ENCODE measurements at regions not wholly inside any gene's neighbourhood (a gene's known extent, or its start where the extent isn't known, plus 50 kb on each side); places are given as distances from the start of the nearest gene placed in this dataset.

DNA sequence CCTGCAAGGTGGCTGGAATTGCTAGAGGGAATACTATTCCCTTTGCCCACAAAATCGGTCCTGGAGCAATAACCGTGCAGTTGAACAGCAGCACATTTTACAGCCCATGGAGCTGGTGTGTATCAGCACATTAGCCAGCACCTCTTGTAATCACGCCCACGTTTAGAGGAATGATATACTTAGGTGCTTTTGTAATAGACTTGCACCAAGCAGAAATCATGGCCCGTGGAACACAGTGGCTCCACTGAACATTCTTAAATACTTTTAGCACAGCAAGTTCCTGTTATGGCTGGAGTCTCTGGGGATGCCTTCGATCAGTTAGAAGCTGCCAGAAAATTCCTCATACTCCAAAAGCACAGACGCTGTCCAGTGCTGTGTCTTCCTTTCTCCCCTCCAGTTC lies 218.1 kb upstream of the FAM78B start:
- H3K27ac ChIP-seq (ENCODE audit: low read depth, low read length): no peak overlapping the region
- ChIA-PET POLR2A (ENCODE audit: partially characterized antibody) (no interaction called here), CTCF (ENCODE audit: partially characterized antibody) (interaction anchor here (1.5 kb wide), 1 partner anchor 9 kb away, joined by 3 read pairs; no protein-coding TSS in a partner anchor)
- H3K14ac ChIP-seq (ENCODE audit: insufficient read length): no peak overlapping the region
- H2BK15ac ChIP-seq (ENCODE audit: low read length): no peak overlapping the region
- no peak overlapping the region for H3K56ac ChIP-seq (replicated peaks; ENCODE audit: insufficient read length, low read depth, low read length)
- no peak overlapping the region for H2BK120ac ChIP-seq (replicated peaks; ENCODE audit: low read depth, low read length)
- 85% methylated on average over 7 of the region's 7 CpGs; no CpG with 5 or more reads in 1 of the 2 experiments for WGBS, 2 experiments (ENCODE audit: extremely low coverage in 1 of 2, insufficient coverage in 1 of 2, insufficient read length in 1 of 2, insufficient replicate concordance in 2 of 2, low coverage in 1 of 2, low lambda C conversion rate in 2 of 2, missing lambda C conversion rate in 1 of 2)
- H3K4me1 ChIP-seq (replicated peaks in 1 of 4; ENCODE audit: control insufficient read depth in 3 of 4, insufficient read depth in 4 of 4, low read length in 3 of 4): peaks cover 2 to 24% (median 19%) of the 10 kb centered on the region in 4 experiments; a peak in 6 of 7 replicates
- H2BK20ac ChIP-seq (ENCODE audit: low read length): no peak overlapping the region
- no peaks in the 10 kb centered on the region for H3K36me3 ChIP-seq (ENCODE audit: control insufficient read depth in 2 of 4, insufficient read depth in 4 of 4, low read length in 3 of 4)
- no peak overlapping the region for H2BK12ac ChIP-seq (ENCODE audit: low read depth, low read length)
- H2AFZ ChIP-seq (ENCODE audit: low read length): no peak overlapping the region
- H4K91ac ChIP-seq (replicated peaks; ENCODE audit: insufficient read length, low read length): no peak overlapping the region
- no peak overlapping the region for H4K5ac ChIP-seq (ENCODE audit: insufficient read length, low read depth, low read length)
- no peak overlapping the region for H2AK5ac ChIP-seq (ENCODE audit: low read depth, low read length)
- no peak overlapping the region for H3K18ac ChIP-seq (ENCODE audit: extremely low read depth, low read length)
- no peak overlapping the region for H3K4me2 ChIP-seq (ENCODE audit: insufficient read depth in 1 of 2, low read depth in 2 of 2, low read length in 2 of 2)
- H3K79me2 ChIP-seq (ENCODE audit: control insufficient read depth in 1 of 2, insufficient read depth in 2 of 2, low read length in 2 of 2): no peaks in the 10 kb centered on the region
- no peak overlapping the region for H3K23ac ChIP-seq (ENCODE audit: insufficient read length)
- no peak for DNase-seq (ENCODE audit: low read depth in 1 of 2, low spot score in 2 of 2)
- no peak overlapping the region for H4K8ac ChIP-seq (ENCODE audit: extremely low read depth, insufficient read depth, low read length)
- H3K9ac ChIP-seq (replicated peaks in 1 of 4; ENCODE audit: extremely low read depth in 1 of 4, low read depth in 3 of 4, low read length in 3 of 4): no peak overlapping the region
- no peak overlapping the region for H2BK5ac ChIP-seq (ENCODE audit: low read depth, low read length)
- no peak for FAIRE-seq
- H3K27me3 ChIP-seq (replicated peaks in 1 of 4; ENCODE audit: control insufficient read depth in 3 of 4, extremely low read depth in 1 of 4, insufficient read depth in 3 of 4, low read length in 3 of 4): peaks cover 0 to 9% (median 2%) of the 10 kb centered on the region in 4 experiments; a peak in 4 of 7 replicates
- H4K20me1 ChIP-seq (replicated peaks in 1 of 2; ENCODE audit: control insufficient read depth in 1 of 2, insufficient read depth in 2 of 2, low read length in 2 of 2): no peaks in the 10 kb centered on the region
- H3K4ac ChIP-seq (replicated peaks; ENCODE audit: insufficient read length, low read depth, low read length): no peak overlapping the region
- H3K4me3 ChIP-seq (ENCODE audit: extremely low read depth in 1 of 4, insufficient read depth in 2 of 4, low read depth in 3 of 4, low read length in 4 of 4): no peak overlapping the region
- H3K23me2 ChIP-seq (ENCODE audit: low read depth, low read length): no peaks in the 10 kb centered on the region
- no peaks in the 10 kb centered on the region for H3K9me3 ChIP-seq (ENCODE audit: insufficient read depth in 2 of 2, low read depth in 1 of 2, low read length in 1 of 2)
- no peaks in the 10 kb centered on the region for H3K79me1 ChIP-seq (ENCODE audit: low read depth, low read length)
- TF ChIP-seq NRF1 (IDR thresholded peaks at IDR 0.05; ENCODE audit: low read depth, low read length) (no peak), SAP30 (IDR thresholded peaks at IDR 0.05; ENCODE audit: insufficient read depth, insufficient replicate concordance, low read length) (no peak), YY1 (IDR thresholded peaks at IDR 0.05; ENCODE audit: low read depth, low read length) (no peak), ZNF274 (IDR thresholded peaks at IDR 0.05; ENCODE audit: borderline replicate concordance, extremely low read depth, low read length) (no peak), SIN3A (conservative IDR thresholded peaks at IDR 0.05 in 1 of 2, IDR thresholded peaks at IDR 0.05 in 1 of 2; ENCODE audit: low read depth in 1 of 2, low read length in 2 of 2) (no peak), MAFK (IDR thresholded peaks at IDR 0.05; ENCODE audit: low read depth, low read length) (no peak), KDM5A (IDR thresholded peaks at IDR 0.05; ENCODE audit: low read length) (no peak), CEBPB (IDR thresholded peaks at IDR 0.05; ENCODE audit: low read depth, low read length) (no peak), TCF12 (IDR thresholded peaks at IDR 0.05; ENCODE audit: low read depth, low read length) (no peak), SIRT6 (IDR thresholded peaks at IDR 0.05; ENCODE audit: low read length) (no peak), GABPA (IDR thresholded peaks at IDR 0.05; ENCODE audit: borderline replicate concordance, insufficient read depth, low read length) (no peak)
- TF ChIP-seq, protein P1, sequence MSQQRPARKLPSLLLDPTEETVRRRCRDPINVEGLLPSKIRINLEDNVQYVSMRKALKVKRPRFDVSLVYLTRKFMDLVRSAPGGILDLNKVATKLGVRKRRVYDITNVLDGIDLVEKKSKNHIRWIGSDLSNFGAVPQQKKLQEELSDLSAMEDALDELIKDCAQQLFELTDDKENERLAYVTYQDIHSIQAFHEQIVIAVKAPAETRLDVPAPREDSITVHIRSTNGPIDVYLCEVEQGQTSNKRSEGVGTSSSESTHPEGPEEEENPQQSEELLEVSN (IDR thresholded peaks at IDR 0.05): no peak
- TF ChIP-seq, protein P2, sequence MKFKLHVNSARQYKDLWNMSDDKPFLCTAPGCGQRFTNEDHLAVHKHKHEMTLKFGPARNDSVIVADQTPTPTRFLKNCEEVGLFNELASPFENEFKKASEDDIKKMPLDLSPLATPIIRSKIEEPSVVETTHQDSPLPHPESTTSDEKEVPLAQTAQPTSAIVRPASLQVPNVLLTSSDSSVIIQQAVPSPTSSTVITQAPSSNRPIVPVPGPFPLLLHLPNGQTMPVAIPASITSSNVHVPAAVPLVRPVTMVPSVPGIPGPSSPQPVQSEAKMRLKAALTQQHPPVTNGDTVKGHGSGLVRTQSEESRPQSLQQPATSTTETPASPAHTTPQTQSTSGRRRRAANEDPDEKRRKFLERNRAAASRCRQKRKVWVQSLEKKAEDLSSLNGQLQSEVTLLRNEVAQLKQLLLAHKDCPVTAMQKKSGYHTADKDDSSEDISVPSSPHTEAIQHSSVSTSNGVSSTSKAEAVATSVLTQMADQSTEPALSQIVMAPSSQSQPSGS (IDR thresholded peaks at IDR 0.05; ENCODE audit: low read length): no peak

Data from H1 (cell line).